ENCODE measurements at regions not wholly inside any gene's neighbourhood (a gene's known extent, or its start where the extent isn't known, plus 50 kb on each side); places are given as distances from the start of the nearest gene placed in this dataset.

- TF ChIP-seq CTCF (IDR thresholded peaks at IDR 0.05), result no peak
- Histone ChIP-seq H3K9me3 (no peaks in the 10 kb centered on the region), H3K9ac (ENCODE audit: low read depth in 2 of 2, low read length in 2 of 2) (no peak overlapping the region), H3K4me1 (no peaks in the 10 kb centered on the region), H3K4me3 (no peak overlapping the region), H3K27ac (no peak overlapping the region), H3K27me3 (no peaks in the 10 kb centered on the region), H3K36me3 (no peaks in the 10 kb centered on the region)
- DNase-seq, result no peak
- intact Hi-C loops (cut with DNase I), result no loop called here
Measured at GRCh38 chr2:143965493-143966164, 554.3 kb downstream of the ZEB2 start.

GRCh38 chr2:143964891-143965290, 555.0 kb downstream of the ZEB2 start:
- H3K36me3 ChIP-seq, result no peaks in the 10 kb centered on the region
- no peak overlapping the region for H3K9ac ChIP-seq (ENCODE audit: low read depth in 2 of 2, low read length in 2 of 2)
- no peaks in the 10 kb centered on the region for H3K4me1 ChIP-seq
- no peak for DNase-seq
- no peak overlapping the region for H3K27ac ChIP-seq
- intact Hi-C loops (cut with DNase I), result no loop called here
- no peak overlapping the region for H3K4me3 ChIP-seq
- no peak for TF ChIP-seq CTCF (IDR thresholded peaks at IDR 0.05)
- no peaks in the 10 kb centered on the region for H3K27me3 ChIP-seq
- no peaks in the 10 kb centered on the region for H3K9me3 ChIP-seq

- no peak for TF ChIP-seq CTCF (IDR thresholded peaks at IDR 0.05)
- no peaks in the 10 kb centered on the region for H3K36me3 ChIP-seq
Measured at GRCh38 chr2:143960177-143960576, 559.7 kb downstream of the ZEB2 start.

GRCh38 chr2:143957321-143957720, 562.6 kb downstream of the ZEB2 start:
- no peaks in the 10 kb centered on the region for H3K9me3 ChIP-seq
- no peak overlapping the region for H3K27ac ChIP-seq
- H3K4me1 ChIP-seq, result no peaks in the 10 kb centered on the region
- no peak overlapping the region for H3K4me3 ChIP-seq
- intact Hi-C loops (cut with DNase I), result no loop called here
- no peak for DNase-seq
- no peaks in the 10 kb centered on the region for H3K27me3 ChIP-seq
- H3K9ac ChIP-seq (ENCODE audit: low read depth in 2 of 2, low read length in 2 of 2), result no peak overlapping the region
- TF ChIP-seq CTCF (IDR thresholded peaks at IDR 0.05), result no peak
- no peaks in the 10 kb centered on the region for H3K36me3 ChIP-seq

More at GRCh38 chr2:143960177-143960576, 559.7 kb downstream of the ZEB2 start:
- H3K4me3 ChIP-seq, result no peak overlapping the region
- H3K9ac ChIP-seq (ENCODE audit: low read depth in 2 of 2, low read length in 2 of 2), result no peak overlapping the region
- no peak for DNase-seq
- H3K27ac ChIP-seq, result no peak overlapping the region
- H3K4me1 ChIP-seq, result no peaks in the 10 kb centered on the region
- H3K9me3 ChIP-seq, result no peaks in the 10 kb centered on the region
- intact Hi-C loops (cut with DNase I), result no loop called here
- H3K27me3 ChIP-seq, result no peaks in the 10 kb centered on the region

GRCh38 chr2:143955401-143956065, 564.4 kb downstream of the ZEB2 start:
- Histone ChIP-seq H3K9ac (ENCODE audit: low read depth in 2 of 2, low read length in 2 of 2) (no peak overlapping the region), H3K36me3 (no peaks in the 10 kb centered on the region), H3K27me3 (no peaks in the 10 kb centered on the region), H3K27ac (no peak overlapping the region), H3K4me3 (no peak overlapping the region), H3K9me3 (no peaks in the 10 kb centered on the region), H3K4me1 (no peaks in the 10 kb centered on the region)
- no peak for DNase-seq
- intact Hi-C loops (cut with DNase I), result no loop called here
- TF ChIP-seq CTCF (IDR thresholded peaks at IDR 0.05), result no peak
